SH-SY5Y (cell line): ENCODE measurements at regions not wholly inside any gene's neighbourhood (a gene's known extent, or its start where the extent isn't known, plus 50 kb on each side); places are given as distances from the start of the nearest gene placed in this dataset.

ENCODE experiments used
- GATA2 ChIP-seq: IDR thresholded peaks from 2 replicates; pipeline ENCODE4 v1.6.1; 2011; ENCODE audit warnings: mild to moderate bottlenecking, low read depth, low read length
- GATA3 ChIP-seq: IDR thresholded peaks from 2 replicates; pipeline ENCODE4 v1.6.1; 2011; ENCODE audit warnings: low read depth, mild to moderate bottlenecking, low read length, moderate library complexity

- no peak for TF ChIP-seq GATA2
- TF ChIP-seq GATA3, result no peak
Observed at GRCh38 chr3:139772539-139773500, 95.0 kb upstream of the NMNAT3 start.
